GM21526 (cell line): ENCODE measurements at regions not wholly inside any gene's neighbourhood (a gene's known extent, or its start where the extent isn't known, plus 50 kb on each side); places are given as distances from the start of the nearest gene placed in this dataset.

Experiments used
- ATAC-seq: cut with Tn5 transposase; IDR thresholded peaks from one replicate; pipeline ENCODE4 v1.9.1; 2021; ENCODE audit warnings: moderate library complexity; ENCODE audit not compliant: unreplicated experiment, low FRiP score

- ATAC-seq: no peak
Observed at GRCh38 chr20:10724449-10725173, 50.8 kb upstream of the JAG1 start.

- ATAC-seq: no peak
Observed at GRCh38 chr20:10728873-10729670, 55.3 kb upstream of the JAG1 start.

GRCh38 chr20:10729785-10730184 lies 56.0 kb upstream of the JAG1 start:
- no peak for ATAC-seq

GRCh38 chr20:10730629-10731183 lies 56.9 kb upstream of the JAG1 start:
- ATAC-seq: no peak

GRCh38 chr20:10731190-10731965 lies 57.6 kb upstream of the JAG1 start:
- ATAC-seq: no peak

- ATAC-seq: no peak
Observed at GRCh38 chr20:10733122-10733521, 59.3 kb upstream of the JAG1 start.

- ATAC-seq: no peak
Observed at GRCh38 chr20:10735195-10735949, 61.6 kb upstream of the JAG1 start.

GRCh38 chr20:10739134-10739533 lies 65.3 kb upstream of the JAG1 start:
- no peak for ATAC-seq

- no peak for ATAC-seq
Observed at GRCh38 chr20:10739566-10739965, 65.8 kb upstream of the JAG1 start.

- ATAC-seq: no peak
Observed at GRCh38 chr20:10741060-10741459, 67.3 kb upstream of the JAG1 start.

GRCh38 chr20:10745790-10746189 lies 72.0 kb upstream of the JAG1 start:
- no peak for ATAC-seq

- no peak for ATAC-seq
Observed at GRCh38 chr20:10747019-10747418, 73.2 kb upstream of the JAG1 start.

GRCh38 chr20:10749084-10749483 lies 75.3 kb upstream of the JAG1 start:
- ATAC-seq: no peak

- ATAC-seq: no peak
Observed at GRCh38 chr20:10752206-10752605, 78.4 kb upstream of the JAG1 start.

GRCh38 chr20:10754824-10755223 lies 81.0 kb upstream of the JAG1 start:
- ATAC-seq: no peak

- ATAC-seq: no peak
Observed at GRCh38 chr20:10758446-10758845, 84.6 kb upstream of the JAG1 start.

- no peak for ATAC-seq
Observed at GRCh38 chr20:10761232-10761631, 87.4 kb upstream of the JAG1 start.

GRCh38 chr20:10761786-10762185 lies 88.0 kb upstream of the JAG1 start:
- no peak for ATAC-seq

- ATAC-seq: no peak
Observed at GRCh38 chr20:10762216-10762615, 88.4 kb upstream of the JAG1 start.

- no peak for ATAC-seq
Observed at GRCh38 chr20:10763112-10763511, 89.3 kb upstream of the JAG1 start.
